HepG2 (cell line): ENCODE measurements at regions not wholly inside any gene's neighbourhood (a gene's known extent, or its start where the extent isn't known, plus 50 kb on each side); places are given as distances from the start of the nearest gene placed in this dataset.

ENCODE experiments used
- BRCA1 ChIP-seq: sonication (generic); formaldehyde crosslinking; IDR thresholded peaks from 2 replicates; pipeline ENCODE4 v1.4.0; 2020; ENCODE audit warnings: missing genetic modification reagents
- HNF1A ChIP-seq, 2 experiments: sonication (generic) in 1 of 2; formaldehyde crosslinking in 1 of 2; IDR thresholded peaks; 2 replicates each; pipeline versions ENCODE4 v1.4.0 to v1.6.1; 2016 to 2020; ENCODE audit warnings: borderline replicate concordance in 1 of 2, low read depth in 1 of 2, mild to moderate bottlenecking in 1 of 2, missing genetic modification reagents in 1 of 2
- NFKBIZ ChIP-seq: IDR thresholded peaks from 2 replicates; pipeline ENCODE4 v1.6.1; 2018; ENCODE audit warnings: missing genetic modification reagents, missing compliant biosample characterization
- RARA ChIP-seq: IDR thresholded peaks from 2 replicates; pipeline ENCODE4 v1.6.1; 2016; ENCODE audit warnings: missing genetic modification reagents, missing compliant biosample characterization
- SOX6 ChIP-seq, 2 experiments: fragments of 450-650 bp in 1 of 2; sonication (generic) in 1 of 2; formaldehyde crosslinking in 1 of 2; IDR thresholded peaks; 2 replicates each; pipeline versions ENCODE4 v1.4.0 to v1.6.1; 2017 to 2020; ENCODE audit warnings: antibody characterized with exemption in 1 of 2, mild to moderate bottlenecking in 1 of 2, missing genetic modification reagents in 1 of 2
- ZBED4 ChIP-seq: sonication (generic); formaldehyde crosslinking; IDR thresholded peaks from 2 replicates; pipeline ENCODE4 v1.4.0; 2020; ENCODE audit warnings: missing genetic modification reagents, borderline replicate concordance

GRCh38 chr12:65666876-65667275 lies 157.4 kb upstream of the HMGA2 start (continued):
- no peak for TF ChIP-seq SOX6 (IDR thresholded peaks at IDR 0.05)
- TF ChIP-seq SOX6 (CRISPR knock-in tag; IDR thresholded peaks at IDR 0.05): no peak
- TF ChIP-seq ZBED4 (CRISPR knock-in tag): no peak
- no peak for TF ChIP-seq HNF1A (IDR thresholded peaks at IDR 0.05; ENCODE audit: low read depth)
- TF ChIP-seq HNF1A (CRISPR knock-in tag; IDR thresholded peaks at IDR 0.05; ENCODE audit: borderline replicate concordance): no peak
- TF ChIP-seq BRCA1 (CRISPR knock-in tag): no peak
- no peak for TF ChIP-seq RARA (CRISPR knock-in tag)
- TF ChIP-seq NFKBIZ (CRISPR knock-in tag): no peak
